GM12873 (cell line): ENCODE measurements at regions not wholly inside any gene's neighbourhood (a gene's known extent, or its start where the extent isn't known, plus 50 kb on each side); places are given as distances from the start of the nearest gene placed in this dataset.

Experiments used
- CTCF ChIP-seq: IDR thresholded peaks from 2 replicates; pipeline ENCODE4 v1.5.1; 2012; ENCODE audit warnings: low read depth, mild to moderate bottlenecking, moderate library complexity, low read length, control low read depth; ENCODE audit not compliant: insufficient read depth; ENCODE audit errors: missing control alignments

GRCh38 chr15:60222404-60222803 is 175.4 kb downstream of the ANXA2 start:
- no peak for TF ChIP-seq CTCF

- TF ChIP-seq CTCF, result no peak
Observed at GRCh38 chr15:60223176-60223575, 174.6 kb downstream of the ANXA2 start.

- TF ChIP-seq CTCF, result no peak
Observed at GRCh38 chr15:60226924-60227323, 170.9 kb downstream of the ANXA2 start.

GRCh38 chr15:60228101-60228500 is 169.7 kb downstream of the ANXA2 start:
- TF ChIP-seq CTCF, result no peak

GRCh38 chr15:60228619-60229018 is 169.2 kb downstream of the ANXA2 start:
- TF ChIP-seq CTCF, result no peak

- TF ChIP-seq CTCF, result no peak
Observed at GRCh38 chr15:60235951-60236710, 161.7 kb downstream of the ANXA2 start.

- TF ChIP-seq CTCF, result no peak
Observed at GRCh38 chr15:60237446-60237845, 160.3 kb downstream of the ANXA2 start.

- TF ChIP-seq CTCF, result no peak
Observed at GRCh38 chr15:60243769-60244168, 154.0 kb downstream of the ANXA2 start.
